Stomach smooth muscle (tissue), 2 donors: ENCODE measurements at regions not wholly inside any gene's neighbourhood (a gene's known extent, or its start where the extent isn't known, plus 50 kb on each side); places are given as distances from the start of the nearest gene placed in this dataset.

Source experiments
- H3K27ac ChIP-seq: one replicate; pipeline ENCODE4 v1.7.0; 2013; ENCODE audit warnings: mild to moderate bottlenecking, low read length, inconsistent platforms
- H3K27me3 ChIP-seq, 2 donors: one replicate each; pipeline ENCODE4 v1.7.0; 2013; ENCODE audit warnings: low read length in 2 of 2; ENCODE audit not compliant: insufficient read depth in 2 of 2, control insufficient read depth in 1 of 2
- H3K36me3 ChIP-seq, 2 donors: one replicate each; pipeline ENCODE4 v1.7.0; 2013; ENCODE audit warnings: low read length in 2 of 2; ENCODE audit not compliant: control insufficient read depth in 2 of 2, insufficient read depth in 2 of 2
- H3K4me1 ChIP-seq: one replicate; pipeline ENCODE4 v1.7.0; 2013; ENCODE audit warnings: low read length; ENCODE audit not compliant: control insufficient read depth, insufficient read depth
- H3K4me3 ChIP-seq, 2 donors: one replicate each; pipeline ENCODE4 v1.7.0; 2013; ENCODE audit warnings: low read length in 2 of 2
- H3K9ac ChIP-seq, 2 donors: one replicate each; pipeline ENCODE4 v1.7.0; 2013; ENCODE audit warnings: low read length in 2 of 2, mild to moderate bottlenecking in 1 of 2
- H3K9me3 ChIP-seq, 2 donors: one replicate each; pipeline ENCODE4 v1.7.0; 2013; ENCODE audit warnings: low read length in 2 of 2; ENCODE audit not compliant: control insufficient read depth in 2 of 2
- donor health status: healthy.
- donor health status: Pancreatic carcinoma.

DNA sequence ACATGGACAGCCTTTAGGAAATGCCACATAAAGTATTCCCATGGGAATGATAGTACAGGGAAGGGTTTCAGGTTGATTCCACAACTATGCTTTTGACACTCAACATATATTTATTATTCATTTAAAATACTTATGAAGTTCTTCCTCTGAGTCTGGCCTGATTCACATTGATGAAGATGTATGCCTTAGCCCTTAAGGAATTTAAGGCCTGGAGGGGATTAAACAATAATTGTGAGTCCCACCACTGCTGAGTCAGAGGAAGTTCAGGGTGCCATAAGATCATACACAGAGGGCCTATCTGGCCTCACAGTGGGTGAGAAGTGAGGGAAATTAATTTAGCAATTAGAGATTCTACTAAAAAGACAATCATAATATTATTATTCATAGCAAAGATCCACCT lies 161.1 kb upstream of the SNX19 start:
- Histone ChIP-seq H3K4me3 (no peak overlapping the region), H3K36me3 (no peaks in the 10 kb centered on the region), H3K9ac (no peak overlapping the region), H3K27me3 (peaks cover 0 to 3% of the 10 kb centered on the region in 2 donors), H3K9me3 (no peaks in the 10 kb centered on the region), H3K27ac (no peak overlapping the region), H3K4me1 (no peaks in the 10 kb centered on the region)

DNA sequence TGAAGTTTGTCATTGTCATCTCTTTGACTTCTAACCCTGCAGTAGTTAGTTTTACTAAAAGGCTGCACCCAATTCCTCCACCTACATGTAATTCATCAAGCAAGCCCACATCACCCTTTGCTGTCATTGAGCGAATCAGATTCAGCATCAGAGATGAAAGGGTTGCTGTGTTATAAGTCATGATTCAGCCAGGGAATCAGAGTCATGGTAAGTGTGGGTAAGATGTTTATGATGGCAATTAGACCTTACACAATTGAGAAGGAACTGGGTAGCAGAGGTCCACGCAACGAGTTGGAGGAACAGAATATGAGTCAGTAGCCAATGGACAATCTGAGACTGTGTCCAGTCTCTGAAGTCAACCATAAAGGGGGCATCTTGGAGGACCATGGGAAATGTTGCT lies 162.8 kb upstream of the SNX19 start:
- H3K27ac ChIP-seq: no peak overlapping the region
- H3K36me3 ChIP-seq: no peaks in the 10 kb centered on the region
- no peak overlapping the region for H3K9ac ChIP-seq
- H3K27me3 ChIP-seq: no peaks in the 10 kb centered on the region
- no peak overlapping the region for H3K4me3 ChIP-seq
- no peaks in the 10 kb centered on the region for H3K9me3 ChIP-seq
- no peaks in the 10 kb centered on the region for H3K4me1 ChIP-seq

DNA sequence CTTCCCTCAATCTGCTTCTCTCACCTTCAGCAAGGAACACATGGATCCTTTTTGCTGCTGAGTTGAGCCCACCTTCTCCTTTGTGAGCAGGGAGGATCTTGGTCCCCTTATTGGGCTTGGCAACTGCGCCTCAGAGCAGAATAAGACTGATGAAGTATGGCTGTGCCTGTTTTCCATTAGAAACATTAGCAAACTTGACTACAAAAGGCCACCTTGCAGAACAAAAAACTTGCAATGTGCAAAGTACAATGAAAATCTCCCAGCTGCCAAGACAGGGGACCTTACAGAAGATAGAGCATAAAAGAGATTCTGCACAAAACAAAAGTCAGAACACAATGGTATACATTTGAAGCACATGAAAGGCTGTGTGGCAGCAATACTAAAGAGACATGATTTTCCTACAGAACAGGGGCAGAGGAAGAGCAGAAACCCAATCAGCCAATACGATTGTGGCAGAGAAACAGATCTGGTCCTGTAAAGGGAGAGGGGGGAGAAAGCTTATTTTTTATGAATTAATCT lies 173.5 kb upstream of the SNX19 start:
- peaks cover 0 to 8% of the 10 kb centered on the region in 2 donors for H3K9me3 ChIP-seq
- no peaks in the 10 kb centered on the region for H3K27me3 ChIP-seq
- H3K4me1 ChIP-seq: no peaks in the 10 kb centered on the region
- H3K36me3 ChIP-seq: no peaks in the 10 kb centered on the region
- H3K27ac ChIP-seq: no peak overlapping the region
- no peak overlapping the region for H3K4me3 ChIP-seq
- no peak overlapping the region for H3K9ac ChIP-seq

DNA sequence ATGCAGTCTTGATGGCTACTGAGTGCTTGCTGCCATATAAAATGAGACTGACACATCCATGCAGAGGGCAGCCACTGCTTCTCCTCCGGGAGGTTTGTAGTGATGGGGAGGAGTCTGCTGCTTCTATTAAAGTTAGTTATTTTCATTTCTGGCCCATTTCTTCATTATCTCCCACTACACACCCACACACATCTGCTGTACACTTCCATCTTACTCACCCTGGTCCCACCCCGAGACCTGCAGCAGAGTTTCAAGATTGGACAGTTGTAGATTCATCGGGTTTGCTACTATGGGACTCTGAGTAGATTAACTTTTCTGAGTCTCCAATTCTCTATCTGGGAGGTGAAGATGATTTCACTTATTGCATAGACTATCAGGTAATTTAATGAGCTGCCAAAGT lies 176.2 kb upstream of the SNX19 start:
- no peak overlapping the region for H3K27ac ChIP-seq
- H3K4me3 ChIP-seq: no peak overlapping the region
- H3K36me3 ChIP-seq: no peaks in the 10 kb centered on the region
- no peaks in the 10 kb centered on the region for H3K9me3 ChIP-seq
- H3K4me1 ChIP-seq: no peaks in the 10 kb centered on the region
- no peak overlapping the region for H3K9ac ChIP-seq
- no peaks in the 10 kb centered on the region for H3K27me3 ChIP-seq

DNA sequence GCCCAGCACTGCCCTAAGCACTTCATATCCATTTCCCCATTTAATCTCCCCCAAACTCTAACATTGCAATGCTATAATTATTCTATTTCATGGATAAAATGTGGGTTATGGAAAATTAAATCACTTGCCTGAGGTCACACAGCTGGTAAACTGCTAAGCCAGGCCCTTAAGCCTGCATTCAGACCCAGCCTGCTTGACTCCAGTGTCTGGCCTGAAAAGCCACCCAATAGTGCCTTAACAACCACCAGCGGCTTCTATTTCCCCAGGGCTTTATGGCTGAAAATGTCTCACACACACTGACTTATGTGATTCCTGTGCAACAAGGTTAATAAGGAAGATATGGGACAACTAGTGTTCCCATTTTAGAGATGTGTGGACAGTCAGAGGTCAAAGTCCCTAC lies 178.5 kb upstream of the SNX19 start:
- H3K4me1 ChIP-seq: no peaks in the 10 kb centered on the region
- H3K9me3 ChIP-seq: no peaks in the 10 kb centered on the region
- no peak overlapping the region for H3K9ac ChIP-seq

DNA sequence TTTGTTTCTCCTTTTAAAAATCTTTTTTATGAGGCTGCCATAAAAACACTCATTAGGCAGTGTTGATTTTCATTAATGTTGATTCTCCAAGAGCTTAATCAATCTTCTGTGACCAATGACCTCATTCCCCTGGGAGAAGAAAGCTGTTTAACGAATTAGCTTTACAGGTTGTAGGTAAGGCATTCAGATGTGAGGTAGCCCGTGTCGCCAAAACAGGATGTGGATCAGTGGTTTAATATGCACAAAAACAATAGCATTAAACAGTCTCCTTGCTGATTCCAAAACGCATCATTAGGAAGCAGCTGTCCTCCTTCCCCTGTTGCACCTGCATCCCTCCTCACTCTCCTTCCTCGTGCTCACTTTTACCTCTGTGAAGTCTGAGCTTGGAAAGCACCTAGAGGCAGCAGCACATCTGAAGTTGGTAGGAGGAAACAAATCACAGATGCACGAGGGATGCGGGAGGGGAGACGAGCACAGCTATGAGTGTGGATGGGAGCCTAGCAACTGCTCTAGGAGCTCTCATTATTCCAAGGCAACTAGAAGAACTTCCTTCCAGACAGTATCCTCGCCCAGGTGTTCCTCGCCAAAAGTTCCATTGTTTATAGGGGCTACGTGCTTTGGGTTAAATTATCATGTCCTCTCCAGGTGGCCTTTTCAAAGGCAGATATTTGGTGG lies 179.4 kb upstream of the SNX19 start:
- no peaks in the 10 kb centered on the region for H3K27me3 ChIP-seq
- H3K4me3 ChIP-seq: no peak overlapping the region
- no peak overlapping the region for H3K27ac ChIP-seq
- no peaks in the 10 kb centered on the region for H3K4me1 ChIP-seq
- no peak overlapping the region for H3K9ac ChIP-seq
- H3K9me3 ChIP-seq: no peaks in the 10 kb centered on the region
- H3K36me3 ChIP-seq: no peaks in the 10 kb centered on the region

More for the DNA sequence above, 178.5 kb upstream of the SNX19 start:
- Histone ChIP-seq H3K27ac (no peak overlapping the region), H3K27me3 (no peaks in the 10 kb centered on the region), H3K4me3 (no peak overlapping the region), H3K36me3 (no peaks in the 10 kb centered on the region)

DNA sequence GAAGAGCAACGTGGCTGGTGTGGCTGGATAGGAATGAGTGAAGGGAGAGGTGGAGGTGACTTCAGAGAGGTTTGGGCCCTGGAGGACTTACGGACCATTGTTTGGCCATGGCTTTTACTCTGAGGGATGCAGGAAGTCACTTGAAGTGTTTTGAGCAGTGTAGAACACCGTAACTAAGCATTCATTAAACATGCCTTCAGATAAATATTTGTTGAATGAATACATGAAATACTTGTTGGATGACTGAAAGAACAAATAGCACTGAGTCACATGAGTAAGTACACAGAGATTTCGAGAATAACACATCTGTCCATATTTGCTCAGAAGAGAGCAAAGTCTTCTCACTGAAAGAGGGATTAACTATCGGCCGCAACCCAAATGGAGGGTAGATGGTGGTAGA lies 182.7 kb upstream of the SNX19 start:
- Histone ChIP-seq H3K4me1 (no peaks in the 10 kb centered on the region), H3K27ac (no peak overlapping the region), H3K9me3 (no peaks in the 10 kb centered on the region), H3K36me3 (no peaks in the 10 kb centered on the region), H3K9ac (no peak overlapping the region), H3K4me3 (no peak overlapping the region), H3K27me3 (peaks cover 0 to 2% of the 10 kb centered on the region in 2 donors)

DNA sequence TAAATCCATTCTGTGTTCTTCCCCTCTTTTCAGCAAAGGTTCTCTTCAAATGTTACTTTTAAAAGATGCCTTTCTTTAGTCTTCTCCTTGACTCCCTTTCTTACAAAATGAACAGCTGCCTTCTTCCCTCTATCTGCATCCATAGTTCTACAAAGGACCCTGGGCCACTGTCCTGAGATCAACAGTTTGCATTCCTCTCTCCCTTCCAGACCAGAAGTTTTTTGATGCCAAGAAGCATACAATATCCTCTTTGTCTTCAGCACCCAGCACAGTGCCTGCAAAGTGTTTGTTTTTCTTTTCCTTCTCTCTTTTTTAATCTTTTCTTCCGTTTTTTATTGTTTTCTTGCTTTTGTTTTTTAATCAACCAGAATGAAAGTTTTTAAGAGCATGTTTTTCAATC lies 183.5 kb upstream of the SNX19 start:
- Histone ChIP-seq H3K27ac (no peak overlapping the region), H3K9me3 (no peaks in the 10 kb centered on the region)

DNA sequence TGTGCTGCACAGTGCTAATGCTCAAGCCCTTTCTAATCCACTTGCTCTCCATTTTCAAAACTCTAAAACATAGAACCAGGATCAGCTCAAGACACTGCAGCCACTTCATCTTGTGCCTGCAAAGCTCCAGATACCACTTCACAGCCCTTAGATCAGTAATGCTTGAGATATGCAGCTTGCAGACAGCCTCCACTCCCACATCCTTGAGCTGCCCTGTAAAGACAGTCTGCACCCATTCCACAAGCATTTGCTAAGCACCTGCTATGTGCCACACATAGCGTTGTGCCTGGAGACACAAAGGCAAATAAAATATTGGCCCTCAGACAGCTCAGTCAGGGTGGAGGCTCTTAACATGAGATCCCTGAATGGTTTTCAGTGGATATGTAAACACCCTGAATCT lies 192.5 kb upstream of the SNX19 start:
- Histone ChIP-seq H3K27ac (no peak overlapping the region), H3K9ac (no peak overlapping the region), H3K4me1 (no peaks in the 10 kb centered on the region), H3K9me3 (no peaks in the 10 kb centered on the region), H3K27me3 (peaks cover 0 to 2% of the 10 kb centered on the region in 2 donors), H3K36me3 (no peaks in the 10 kb centered on the region), H3K4me3 (no peak overlapping the region)

More for the DNA sequence above, 183.5 kb upstream of the SNX19 start:
- Histone ChIP-seq H3K4me3 (no peak overlapping the region), H3K27me3 (peaks cover 0 to 2% of the 10 kb centered on the region in 2 donors), H3K4me1 (no peaks in the 10 kb centered on the region), H3K36me3 (no peaks in the 10 kb centered on the region), H3K9ac (no peak overlapping the region)

DNA sequence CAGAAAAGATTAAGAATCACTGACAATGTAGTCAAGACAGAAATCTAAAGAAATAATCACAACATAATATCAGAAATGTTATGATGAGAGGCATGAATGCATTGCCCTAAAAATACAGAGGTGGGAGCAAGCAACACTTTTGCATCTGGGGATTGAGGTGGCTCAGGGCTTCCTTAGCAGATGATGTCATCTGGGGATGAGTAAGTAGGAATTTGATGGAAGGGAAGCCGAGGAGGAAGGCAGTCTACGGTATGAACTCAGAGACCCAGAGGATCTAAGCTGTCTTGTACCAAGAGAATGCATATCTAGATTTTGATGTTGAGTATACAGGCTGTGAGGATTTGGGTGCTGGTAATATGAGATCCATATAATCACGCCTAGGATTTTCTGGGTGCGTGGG lies 193.0 kb upstream of the SNX19 start:
- H3K4me3 ChIP-seq: no peak overlapping the region
- no peak overlapping the region for H3K9ac ChIP-seq
- no peaks in the 10 kb centered on the region for H3K36me3 ChIP-seq
- no peak overlapping the region for H3K27ac ChIP-seq
- no peaks in the 10 kb centered on the region for H3K4me1 ChIP-seq
- H3K9me3 ChIP-seq: no peaks in the 10 kb centered on the region
- H3K27me3 ChIP-seq: peaks cover 0 to 2% of the 10 kb centered on the region in 2 donors

DNA sequence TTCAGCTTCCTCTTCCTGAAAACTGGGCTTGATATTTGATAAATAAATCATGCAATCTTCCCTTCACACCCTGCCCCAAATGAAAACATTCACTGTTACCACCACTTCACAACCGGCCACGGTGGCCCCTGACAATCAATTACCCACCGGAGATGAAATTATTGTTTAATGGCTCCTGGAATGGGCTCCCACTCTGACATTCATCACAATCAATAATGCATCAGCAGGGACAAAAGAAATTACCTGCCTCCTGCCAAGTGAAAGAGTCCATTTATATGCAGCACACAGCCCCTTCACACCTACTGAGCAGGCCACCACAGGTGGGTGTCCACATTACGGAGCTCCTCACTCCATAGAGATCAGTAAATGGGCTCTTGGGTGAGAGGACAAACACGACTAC lies 193.5 kb upstream of the SNX19 start:
- H3K27me3 ChIP-seq: peaks cover 0 to 2% of the 10 kb centered on the region in 2 donors
- no peaks in the 10 kb centered on the region for H3K36me3 ChIP-seq
- H3K9me3 ChIP-seq: no peaks in the 10 kb centered on the region
- H3K4me3 ChIP-seq: no peak overlapping the region
- H3K9ac ChIP-seq: no peak overlapping the region
- H3K4me1 ChIP-seq: no peaks in the 10 kb centered on the region
- H3K27ac ChIP-seq: no peak overlapping the region
